HEK293 (cell line): ENCODE measurements at regions not wholly inside any gene's neighbourhood (a gene's known extent, or its start where the extent isn't known, plus 50 kb on each side); places are given as distances from the start of the nearest gene placed in this dataset.
"Not testable (repeated sequence)": the region's sequence is repeated elsewhere in the genome, so short reads cannot be mapped to it uniquely, and the experiment has no call there.

Experiments used
- AEBP2 ChIP-seq: fragments of 450-650 bp; formaldehyde crosslinking; IDR thresholded peaks from 2 replicates; pipeline ENCODE4 v1.5.1; 2016; ENCODE audit warnings: missing biosample characterization, missing genetic modification characterization, borderline replicate concordance
- CTCF ChIP-seq: fragments of 450-650 bp; formaldehyde crosslinking; IDR thresholded peaks from 2 replicates; pipeline ENCODE4 v1.5.1; 2016; ENCODE audit warnings: missing biosample characterization, missing genetic modification characterization
- FEZF1 ChIP-seq: fragments of 450-650 bp; formaldehyde crosslinking; IDR thresholded peaks from 2 replicates; pipeline ENCODE4 v1.5.1; 2016; ENCODE audit warnings: missing biosample characterization, missing genetic modification characterization
- GLIS1 ChIP-seq: fragments of 450-650 bp; formaldehyde crosslinking; IDR thresholded peaks from 2 replicates; pipeline ENCODE4 v1.5.1; 2016; ENCODE audit warnings: missing biosample characterization, missing genetic modification characterization
- PATZ1 ChIP-seq: fragments of 450-650 bp; formaldehyde crosslinking; IDR thresholded peaks from 2 replicates; pipeline ENCODE4 v1.5.1; 2016; ENCODE audit warnings: missing biosample characterization, missing genetic modification characterization
- YY1 ChIP-seq: fragments of 450-650 bp; formaldehyde crosslinking; IDR thresholded peaks from 2 replicates; pipeline ENCODE4 v1.5.1; 2018; ENCODE audit warnings: missing biosample characterization, missing genetic modification characterization
- ZNF174 ChIP-seq: fragments of 450-650 bp; formaldehyde crosslinking; IDR thresholded peaks from 2 replicates; pipeline ENCODE4 v1.5.0; 2017; ENCODE audit warnings: missing biosample characterization, mild to moderate bottlenecking, missing genetic modification characterization
- ZNF37A ChIP-seq: fragments of 450-650 bp; IDR thresholded peaks from 2 replicates; pipeline ENCODE4 v1.5.1; 2018; ENCODE audit warnings: missing biosample characterization, missing genetic modification characterization
- ZNF501 ChIP-seq: fragments of 450-650 bp; formaldehyde crosslinking; IDR thresholded peaks from 2 replicates; pipeline ENCODE4 v1.5.1; 2016; ENCODE audit warnings: missing biosample characterization, missing genetic modification characterization
- ZNF530 ChIP-seq: fragments of 450-650 bp; formaldehyde crosslinking; IDR thresholded peaks from 2 replicates; pipeline ENCODE4 v1.5.1; 2016; ENCODE audit warnings: low read depth, missing biosample characterization, missing genetic modification characterization
- ZNF704 ChIP-seq: fragments of 450-650 bp; formaldehyde crosslinking; IDR thresholded peaks from 2 replicates; pipeline ENCODE4 v1.5.1; 2016; ENCODE audit warnings: missing biosample characterization, missing genetic modification characterization
- ZNF843 ChIP-seq: fragments of 450-650 bp; formaldehyde crosslinking; IDR thresholded peaks from 2 replicates; pipeline ENCODE4 v1.5.1; 2016; ENCODE audit warnings: missing biosample characterization, missing genetic modification characterization

- TF ChIP-seq GLIS1 (tag by site-specific recombination); FEZF1 (tag by site-specific recombination); AEBP2; ZNF174 (tag by site-specific recombination); PATZ1 (tag by site-specific recombination); ZNF501 (tag by site-specific recombination); ZNF37A (tag by site-specific recombination); ZNF530; CTCF (tag by site-specific recombination); ZNF843 (tag by site-specific recombination); YY1 (tag by site-specific recombination); ZNF704 (tag by site-specific recombination): not testable (repeated sequence)
Measured at GRCh38 chr6:28626386-28626785, 100.7 kb downstream of the GPX5 start.
